ENCODE measurements at regions not wholly inside any gene's neighbourhood (a gene's known extent, or its start where the extent isn't known, plus 50 kb on each side); places are given as distances from the start of the nearest gene placed in this dataset.
A peak's percentile ranks its signal among the peaks of the same experiment; 100 is the strongest.
"Not testable (repeated sequence)": the region's sequence is repeated elsewhere in the genome, so short reads cannot be mapped to it uniquely, and the experiment has no call there.

- no peak for DNase-seq (ENCODE audit: low read depth in 2 of 2)
Measured at GRCh38 chr4:83213640-83214039, 71.0 kb downstream of the COQ2 start.

GRCh38 chr4:83212041-83212851 lies 72.4 kb downstream of the COQ2 start:
- no peak for DNase-seq (ENCODE audit: low read depth in 2 of 2)

GRCh38 chr4:83209419-83209818 lies 75.2 kb downstream of the COQ2 start:
- DNase-seq (ENCODE audit: low read depth in 2 of 2) = no peak

GRCh38 chr4:83208371-83209365 lies 75.9 kb downstream of the COQ2 start:
- no peak for DNase-seq (ENCODE audit: low read depth in 2 of 2)

GRCh38 chr4:83207497-83208101 lies 77.0 kb downstream of the COQ2 start:
- no peak for DNase-seq (ENCODE audit: low read depth in 2 of 2)

GRCh38 chr4:83205760-83206159 lies 78.8 kb downstream of the COQ2 start:
- no peak for DNase-seq (ENCODE audit: low read depth in 2 of 2)

- DNase-seq (ENCODE audit: low read depth in 2 of 2) = no peak
Measured at GRCh38 chr4:83204731-83205130, 79.9 kb downstream of the COQ2 start.

GRCh38 chr4:83201761-83202160 lies 82.8 kb downstream of the COQ2 start:
- no peak for DNase-seq (ENCODE audit: low read depth in 2 of 2)

- DNase-seq (ENCODE audit: low read depth in 2 of 2) = no peak
Measured at GRCh38 chr4:83197555-83198235, 83.2 kb upstream of the PLAC8 start.

- DNase-seq (ENCODE audit: low read depth in 2 of 2) = no peak
Measured at GRCh38 chr4:83196921-83197320, 82.4 kb upstream of the PLAC8 start.

GRCh38 chr4:83195269-83195668 lies 80.7 kb upstream of the PLAC8 start:
- no peak for DNase-seq (ENCODE audit: low read depth in 2 of 2)

- not testable (repeated sequence) for DNase-seq (ENCODE audit: low read depth in 2 of 2)
Measured at GRCh38 chr4:83194588-83194987, 80.1 kb upstream of the PLAC8 start.

- no peak for DNase-seq (ENCODE audit: low read depth in 2 of 2)
Measured at GRCh38 chr4:83192634-83193033, 78.1 kb upstream of the PLAC8 start.

- DNase-seq (ENCODE audit: low read depth in 2 of 2) = no peak
Measured at GRCh38 chr4:83191026-83191425, 76.5 kb upstream of the PLAC8 start.

GRCh38 chr4:83189631-83190136 lies 75.2 kb upstream of the PLAC8 start:
- peak in 1 of 2 donors; percentile 33 for DNase-seq (ENCODE audit: low read depth in 2 of 2)

GRCh38 chr4:83180431-83180968 lies 66.0 kb upstream of the PLAC8 start:
- no peak for DNase-seq (ENCODE audit: low read depth in 2 of 2)

- no peak for DNase-seq (ENCODE audit: low read depth in 2 of 2)
Measured at GRCh38 chr4:83179205-83179604, 64.7 kb upstream of the PLAC8 start.

- no peak for DNase-seq (ENCODE audit: low read depth in 2 of 2)
Measured at GRCh38 chr4:83178029-83178428, 63.5 kb upstream of the PLAC8 start.

GRCh38 chr4:83177182-83177581 lies 62.7 kb upstream of the PLAC8 start:
- no peak for DNase-seq (ENCODE audit: low read depth in 2 of 2)

- no peak for DNase-seq (ENCODE audit: low read depth in 2 of 2)
Measured at GRCh38 chr4:83174844-83175414, 60.4 kb upstream of the PLAC8 start.

GRCh38 chr4:83172371-83172770 lies 57.8 kb upstream of the PLAC8 start:
- no peak for DNase-seq (ENCODE audit: low read depth in 2 of 2)
